IPS DF 4.7 (cell line): ENCODE measurements at regions not wholly inside any gene's neighbourhood (a gene's known extent, or its start where the extent isn't known, plus 50 kb on each side); places are given as distances from the start of the nearest gene placed in this dataset.
"Not testable (repeated sequence)": the region's sequence is repeated elsewhere in the genome, so short reads cannot be mapped to it uniquely, and the experiment has no call there.

ENCODE experiments used
- DNase-seq: peaks from one replicate; pipeline ENCODE4 v3.0.0-alpha.2; 2013; ENCODE audit warnings: low spot score; ENCODE audit errors: extremely low read depth

- DNase-seq = no peak
Measured at GRCh38 chr2:210860276-210860675, 303.9 kb downstream of the CPS1 start.

GRCh38 chr2:210861038-210861665 is 304.8 kb downstream of the CPS1 start:
- DNase-seq = no peak

- no peak for DNase-seq
Measured at GRCh38 chr2:210862283-210863065, 306.1 kb downstream of the CPS1 start.

DNA sequence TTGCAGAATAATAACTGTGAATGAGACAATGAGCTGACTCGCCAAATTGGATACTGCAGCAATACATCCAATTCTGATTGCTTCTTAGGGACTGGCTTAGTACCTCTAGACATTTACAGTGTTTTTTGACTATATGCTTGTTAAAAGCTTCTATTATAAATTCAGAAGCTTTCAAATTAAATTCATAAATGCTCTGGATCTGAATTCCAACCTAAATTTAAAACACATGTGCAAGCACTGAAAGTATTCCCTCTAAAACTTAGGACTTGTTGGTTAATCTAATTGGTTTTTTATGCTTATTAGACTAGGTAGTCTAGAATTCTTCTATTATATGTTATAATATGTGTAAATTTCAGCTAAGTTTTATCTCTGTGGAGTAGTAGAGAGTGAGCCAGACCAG is 306.9 kb downstream of the CPS1 start:
- no peak for DNase-seq

- not testable (repeated sequence) for DNase-seq
Measured at GRCh38 chr2:210871566-210871965, 315.2 kb downstream of the CPS1 start.

- DNase-seq = no peak
Measured at GRCh38 chr2:210873631-210874030, 317.2 kb downstream of the CPS1 start.

DNA sequence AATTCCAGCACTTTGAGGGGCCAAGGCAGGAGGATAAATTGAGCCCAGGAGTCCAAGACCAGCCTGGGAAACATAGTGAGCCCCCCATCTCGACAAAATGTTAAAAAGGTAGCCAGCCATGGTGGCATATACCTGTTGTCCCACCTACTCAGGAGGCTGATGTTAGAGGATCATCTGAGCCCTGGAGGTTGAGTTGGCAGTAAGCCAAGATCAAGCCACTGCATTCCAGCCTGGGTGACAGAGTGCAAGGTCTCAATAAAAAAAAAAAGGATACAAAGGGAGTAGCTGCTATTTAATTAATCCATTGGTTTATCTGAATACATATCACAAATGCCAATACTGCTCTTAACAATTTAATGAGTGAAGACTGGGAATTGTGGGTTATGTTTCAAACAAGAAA is 327.8 kb downstream of the CPS1 start:
- DNase-seq = no peak

DNA sequence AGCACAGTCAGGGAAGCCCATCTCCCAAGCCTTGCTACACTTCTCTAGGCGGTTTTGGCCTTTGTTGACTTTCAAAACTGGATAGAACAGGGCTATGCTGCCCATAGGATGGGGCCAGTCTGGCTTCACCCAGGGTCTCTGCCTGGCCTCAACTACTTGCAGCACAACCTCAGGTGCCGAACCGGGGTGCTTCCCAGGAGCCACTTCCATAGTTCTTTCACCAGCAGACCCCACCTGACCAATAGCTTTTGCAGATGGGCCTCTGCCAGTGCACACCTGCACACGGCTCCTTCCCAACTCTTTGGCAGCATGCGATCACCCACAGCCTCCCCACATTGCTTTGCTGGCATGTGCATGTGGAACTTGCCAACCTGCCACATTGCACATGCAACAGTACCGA is 331.6 kb downstream of the CPS1 start:
- no peak for DNase-seq

DNA sequence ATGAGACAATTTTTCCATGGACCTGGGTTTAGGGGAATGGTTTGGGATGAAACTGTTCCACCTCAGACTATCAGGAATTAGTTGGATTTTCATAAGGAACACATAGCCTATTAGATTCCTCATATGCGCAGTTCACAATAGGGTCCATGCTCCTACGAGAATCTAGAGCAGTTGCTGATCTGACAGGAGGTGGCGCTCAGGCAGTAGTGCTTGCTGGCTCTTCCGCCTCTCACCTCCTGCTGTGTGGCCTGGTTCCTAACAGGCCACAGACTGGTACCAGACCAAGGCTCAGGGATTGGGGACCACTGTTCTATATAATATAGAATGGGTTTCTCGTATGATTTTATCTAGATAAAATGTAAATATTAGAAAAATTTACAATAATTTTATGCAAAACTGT is 338.7 kb downstream of the CPS1 start:
- DNase-seq = no peak

DNA sequence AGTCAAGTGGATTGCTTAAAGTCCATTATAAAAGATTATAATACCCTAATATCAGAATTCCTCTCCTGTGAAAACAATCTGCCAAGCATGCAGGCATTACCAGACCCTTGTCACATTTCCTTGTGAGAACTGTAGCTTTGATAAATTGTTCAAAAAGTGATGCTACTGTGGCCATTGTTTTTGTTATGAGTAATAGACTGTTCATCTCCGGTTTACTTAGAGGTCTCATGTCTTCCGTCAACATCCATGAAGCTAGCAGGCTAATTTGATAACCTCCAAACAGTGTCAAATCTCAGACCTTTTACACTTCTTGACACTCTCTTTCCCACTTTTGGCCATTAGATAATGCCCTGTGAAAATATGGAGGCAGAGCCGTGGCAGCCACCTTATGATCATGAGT is 342.7 kb downstream of the CPS1 start:
- no peak for DNase-seq

GRCh38 chr2:210901326-210901725 is 344.9 kb downstream of the CPS1 start:
- no peak for DNase-seq

DNA sequence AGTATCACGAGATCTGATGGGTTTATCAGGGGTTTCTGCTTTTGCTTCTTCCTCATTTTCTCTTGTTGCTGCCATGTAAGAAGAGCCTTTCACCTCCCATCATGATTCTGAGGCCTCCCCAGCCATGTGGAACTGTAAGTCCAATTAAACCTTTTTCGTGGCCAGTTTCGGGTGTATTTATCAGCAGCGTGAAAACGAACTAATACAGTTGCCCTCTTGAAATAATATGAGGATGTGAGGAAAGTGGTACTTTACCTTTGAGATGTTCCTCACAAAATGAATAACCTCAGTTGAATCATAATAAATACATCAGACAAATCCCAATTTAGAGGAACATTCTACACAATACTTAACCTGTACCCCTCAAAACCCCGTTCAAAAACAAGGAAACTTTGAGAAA is 356.4 kb downstream of the CPS1 start:
- DNase-seq = no peak

- no peak for DNase-seq
Measured at GRCh38 chr2:210913461-210913860, 357.1 kb downstream of the CPS1 start.

GRCh38 chr2:210915912-210916311 is 359.5 kb downstream of the CPS1 start:
- DNase-seq = no peak

GRCh38 chr2:210917465-210917864 is 361.1 kb downstream of the CPS1 start:
- no peak for DNase-seq

DNA sequence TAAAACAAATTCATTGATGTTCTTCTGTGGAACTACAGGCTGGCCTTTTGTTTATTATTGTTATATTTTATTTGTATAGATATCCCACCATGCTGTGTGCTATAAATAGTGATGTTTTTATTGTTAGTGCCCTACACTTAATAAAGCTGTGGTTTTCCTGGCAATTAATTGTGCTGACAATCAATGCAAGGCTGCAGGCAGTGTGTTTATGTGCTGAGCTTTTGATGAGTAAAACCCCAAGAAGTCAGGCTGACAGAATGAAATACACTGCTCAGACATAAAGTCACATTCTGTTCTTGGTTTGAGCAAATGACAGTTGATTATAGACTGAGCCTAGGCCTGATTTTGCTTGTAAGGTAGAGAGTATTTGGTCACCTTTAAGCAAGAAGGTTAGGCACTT is 362.7 kb downstream of the CPS1 start:
- DNase-seq = no peak

DNA sequence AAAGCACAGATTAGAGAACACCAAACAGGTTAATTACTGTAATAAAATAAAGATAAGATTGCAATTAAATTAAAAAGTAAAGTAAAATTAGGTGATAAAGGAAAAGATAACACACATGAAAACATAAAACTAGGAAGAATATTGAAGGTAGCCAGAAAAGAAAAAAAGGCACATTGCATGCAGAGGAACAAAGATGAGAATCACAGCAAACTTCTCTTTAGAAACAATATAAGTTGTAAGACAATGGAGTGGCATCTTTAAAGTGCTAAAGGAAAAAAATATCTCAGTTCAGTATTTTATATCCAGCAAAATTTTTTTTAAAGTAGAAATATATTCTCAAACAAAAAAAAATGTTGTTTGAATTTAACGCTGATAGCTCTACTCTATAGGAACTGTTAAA is 366.0 kb downstream of the CPS1 start:
- no peak for DNase-seq

GRCh38 chr2:210928714-210929113 is 372.3 kb downstream of the CPS1 start:
- DNase-seq = no peak

DNA sequence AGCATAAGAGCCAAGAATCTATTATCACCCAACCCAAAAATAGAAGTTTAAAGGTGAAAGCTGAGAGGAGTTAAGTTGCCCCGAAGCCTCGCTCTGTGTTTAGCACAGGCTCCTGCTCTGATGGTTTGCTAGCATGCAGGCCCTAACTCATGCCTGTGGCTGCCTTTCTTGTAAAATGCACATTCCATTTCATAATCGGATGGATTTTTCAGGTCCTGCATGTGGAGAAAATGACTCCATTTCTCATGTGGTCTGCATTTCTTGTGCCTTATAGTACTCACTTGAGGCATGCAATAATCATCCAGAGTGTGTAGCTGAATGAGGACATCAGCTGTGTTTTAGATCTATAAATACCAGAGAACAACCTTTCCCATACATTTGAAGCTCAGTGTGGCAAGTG is 381.8 kb downstream of the CPS1 start:
- DNase-seq = no peak

GRCh38 chr2:210946395-210946794 is 390.0 kb downstream of the CPS1 start:
- no peak for DNase-seq

- not testable (repeated sequence) for DNase-seq
Measured at GRCh38 chr2:210950434-210951060, 394.1 kb downstream of the CPS1 start.

GRCh38 chr2:210954386-210954907 is 398.0 kb downstream of the CPS1 start:
- no peak for DNase-seq
